Activated CD4-positive, alpha-beta T cell treated with anti-CD3 and anti-CD28 coated beads, Interleukin-2, amount 50 U/mL, for 1 hour (primary cell): ENCODE measurements at regions not wholly inside any gene's neighbourhood (a gene's known extent, or its start where the extent isn't known, plus 50 kb on each side); places are given as distances from the start of the nearest gene placed in this dataset.

Experiments
- DNase-seq: peaks from one replicate; pipeline ENCODE4 v3.0.0-alpha.2; 2020

GRCh38 chr2:123195957-123196356, 829.1 kb upstream of the CNTNAP5 start:
- DNase-seq: no peak

GRCh38 chr2:123200035-123200434, 825.1 kb upstream of the CNTNAP5 start:
- no peak for DNase-seq

- DNase-seq: no peak
These were observed 817.8 kb upstream of the CNTNAP5 start for GRCh38 chr2:123207245-123207644.

- DNase-seq: no peak
These were observed 815.9 kb upstream of the CNTNAP5 start for GRCh38 chr2:123209202-123209601.

GRCh38 chr2:123211181-123211580, 813.9 kb upstream of the CNTNAP5 start:
- DNase-seq: no peak

GRCh38 chr2:123245156-123245555, 779.9 kb upstream of the CNTNAP5 start:
- no peak for DNase-seq

GRCh38 chr2:123258877-123259539, 766.1 kb upstream of the CNTNAP5 start:
- no peak for DNase-seq

GRCh38 chr2:123262856-123263255, 762.2 kb upstream of the CNTNAP5 start:
- no peak for DNase-seq

- no peak for DNase-seq
These were observed 741.7 kb upstream of the CNTNAP5 start for GRCh38 chr2:123283431-123283830.

GRCh38 chr2:123303731-123304130, 721.4 kb upstream of the CNTNAP5 start:
- no peak for DNase-seq
